RPMI7951 (cell line): ENCODE measurements at regions not wholly inside any gene's neighbourhood (a gene's known extent, or its start where the extent isn't known, plus 50 kb on each side); places are given as distances from the start of the nearest gene placed in this dataset.
"Not testable (repeated sequence)": the region's sequence is repeated elsewhere in the genome, so short reads cannot be mapped to it uniquely, and the experiment has no call there.

Experiments
- DNase-seq: peaks from one replicate; pipeline ENCODE4 v3.0.0-alpha.2; 2012; ENCODE audit warnings: low read depth

- DNase-seq = no peak
Observed at GRCh38 chr2:133879703-133880102, 311.4 kb upstream of the NCKAP5 start.

DNA sequence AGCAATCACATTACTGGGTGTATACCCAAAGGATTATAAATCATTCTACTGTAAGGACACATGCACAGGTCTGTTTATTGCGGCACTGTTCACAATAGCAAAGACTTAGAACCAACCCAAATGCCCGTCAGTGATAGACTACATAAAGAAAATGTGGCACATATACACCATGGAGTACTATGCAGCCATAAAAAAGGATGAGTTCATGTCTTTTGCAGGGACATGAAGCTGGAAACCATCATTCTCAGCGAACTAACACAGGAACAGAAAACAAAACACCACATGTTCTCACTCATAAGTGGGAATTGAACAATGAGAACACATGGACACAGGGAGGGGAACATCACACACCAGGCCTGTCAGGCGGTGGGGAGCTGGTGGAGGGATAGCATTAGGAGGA is 313.9 kb upstream of the NCKAP5 start:
- DNase-seq = not testable (repeated sequence)

- peak; percentile 26 for DNase-seq
Observed at GRCh38 chr2:133884739-133885381, 316.6 kb upstream of the NCKAP5 start.

GRCh38 chr2:133885847-133886246 is 317.6 kb upstream of the NCKAP5 start:
- DNase-seq = peak; percentile 47

DNA sequence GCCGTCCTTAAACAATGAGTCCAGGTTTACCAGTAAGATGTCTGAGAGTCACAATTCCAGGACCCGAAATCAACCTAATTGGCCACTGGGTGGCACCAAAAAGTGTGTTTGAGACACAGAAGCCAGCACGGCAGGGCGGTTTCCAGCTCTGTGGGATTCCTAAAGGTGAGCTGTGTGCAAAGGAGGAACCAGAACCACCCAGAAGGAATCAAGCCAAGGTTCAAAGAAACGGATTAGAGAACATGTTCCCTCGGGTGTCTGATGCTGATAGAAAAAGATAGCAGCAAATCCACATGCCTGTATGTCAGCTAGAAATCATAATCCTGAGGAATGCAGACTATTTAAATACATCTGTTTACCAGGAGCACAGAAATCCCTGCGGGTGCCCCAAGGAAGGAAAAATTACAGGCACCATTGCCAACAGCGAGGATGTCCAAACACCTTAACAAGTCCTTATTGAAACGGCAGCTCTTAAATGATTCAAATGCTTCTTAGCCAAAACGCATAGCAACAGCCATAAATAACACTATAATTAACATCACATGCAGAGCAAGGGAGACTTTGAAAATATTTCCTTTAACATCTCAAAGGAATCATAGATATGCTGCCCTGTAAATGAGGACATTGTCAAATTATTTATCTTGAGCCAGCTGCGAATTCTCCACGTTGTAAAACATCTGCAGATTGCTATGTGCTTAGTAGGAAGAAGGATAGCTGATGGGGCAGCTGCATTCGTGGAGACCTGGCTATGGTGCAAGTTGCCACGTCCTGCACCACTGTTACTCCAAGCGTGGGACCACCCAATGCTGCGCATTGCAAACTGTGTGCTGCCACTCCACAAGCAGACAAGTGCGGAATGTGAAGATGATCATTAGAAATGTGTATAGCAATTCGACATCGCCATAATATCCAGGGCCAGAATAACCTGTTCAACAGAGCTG is 318.7 kb upstream of the NCKAP5 start:
- peak; percentile 70 for DNase-seq

- DNase-seq = no peak
Observed at GRCh38 chr2:133887676-133888040, 319.4 kb upstream of the NCKAP5 start.

GRCh38 chr2:133888107-133888506 is 319.8 kb upstream of the NCKAP5 start:
- no peak for DNase-seq

GRCh38 chr2:133888621-133889219 is 320.5 kb upstream of the NCKAP5 start:
- no peak for DNase-seq

DNA sequence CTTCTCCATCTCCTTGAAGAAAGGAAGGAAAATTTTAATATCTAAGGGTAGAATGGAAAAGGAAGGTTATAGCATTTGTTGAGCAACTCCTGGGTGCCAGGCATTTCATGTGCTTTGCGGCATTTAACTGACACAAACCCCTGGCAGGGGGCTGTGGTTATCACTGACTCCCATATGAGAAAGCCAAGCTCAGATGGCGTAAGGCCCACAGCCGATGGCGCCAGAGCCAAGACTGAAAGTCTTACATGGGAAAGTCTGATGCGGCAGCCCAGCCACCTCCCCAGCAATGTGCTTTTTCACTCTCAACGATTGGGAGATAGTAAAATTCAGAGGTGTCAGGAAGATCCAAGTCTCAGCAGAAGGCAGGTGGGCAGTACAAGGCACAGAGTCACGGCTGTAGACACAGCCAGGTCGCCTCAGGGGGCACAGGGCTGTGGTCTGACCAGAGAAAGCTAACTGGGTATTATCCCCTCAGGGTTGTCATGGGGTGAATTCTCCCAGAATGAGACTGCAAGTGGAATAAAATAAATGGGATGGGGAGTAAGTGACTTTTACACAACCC is 324.2 kb upstream of the NCKAP5 start:
- DNase-seq = no peak

GRCh38 chr2:133894429-133894828 is 326.2 kb upstream of the NCKAP5 start:
- DNase-seq = no peak

GRCh38 chr2:133897838-133898237 is 329.6 kb upstream of the NCKAP5 start:
- not testable (repeated sequence) for DNase-seq

- no peak for DNase-seq
Observed at GRCh38 chr2:133900909-133901308, 332.6 kb upstream of the NCKAP5 start.

DNA sequence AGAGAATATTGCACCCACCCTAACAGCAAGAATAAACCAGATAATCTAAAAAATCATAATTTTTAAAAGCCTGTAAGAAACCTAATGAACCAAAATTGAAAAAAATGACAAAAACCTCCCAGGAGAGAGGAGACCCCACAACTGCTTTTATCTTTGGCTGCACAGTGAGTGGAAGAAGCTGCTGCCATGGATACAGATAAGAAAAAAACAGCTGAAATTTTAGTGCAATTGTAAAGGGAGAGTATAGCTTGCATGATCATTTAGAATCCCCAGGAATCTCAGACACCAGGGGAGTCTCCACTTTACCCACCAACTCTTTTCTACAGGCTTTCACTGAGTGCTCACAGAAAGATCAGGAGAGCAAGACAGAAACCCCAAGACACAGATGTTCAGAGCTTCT is 338.1 kb upstream of the NCKAP5 start:
- no peak for DNase-seq

- no peak for DNase-seq
Observed at GRCh38 chr2:133906926-133907325, 338.7 kb upstream of the NCKAP5 start.

- DNase-seq = no peak
Observed at GRCh38 chr2:133908171-133908570, 339.9 kb upstream of the NCKAP5 start.

DNA sequence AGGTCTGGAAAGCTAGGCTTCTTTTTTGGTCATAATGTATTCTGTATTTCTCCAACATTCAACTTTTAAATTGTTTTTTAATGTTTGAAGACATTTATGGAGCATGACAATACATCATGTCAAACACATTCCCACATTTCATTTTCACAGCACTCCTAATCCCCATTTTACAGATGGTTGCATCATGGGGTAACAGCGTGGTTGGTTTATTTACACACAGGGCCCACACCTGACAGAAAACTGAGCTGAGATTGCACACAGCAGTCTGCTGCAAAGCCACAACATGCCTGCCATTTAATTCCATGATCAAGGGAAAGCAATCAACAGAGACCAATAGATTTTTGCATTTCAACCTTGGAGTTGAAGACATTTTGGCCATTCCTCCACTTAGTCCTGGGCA is 335.7 kb upstream of the MGAT5 start:
- no peak for DNase-seq

- DNase-seq = no peak
Observed at GRCh38 chr2:133919285-133919684, 334.6 kb upstream of the MGAT5 start.

GRCh38 chr2:133927894-133928293 is 326.0 kb upstream of the MGAT5 start:
- no peak for DNase-seq

DNA sequence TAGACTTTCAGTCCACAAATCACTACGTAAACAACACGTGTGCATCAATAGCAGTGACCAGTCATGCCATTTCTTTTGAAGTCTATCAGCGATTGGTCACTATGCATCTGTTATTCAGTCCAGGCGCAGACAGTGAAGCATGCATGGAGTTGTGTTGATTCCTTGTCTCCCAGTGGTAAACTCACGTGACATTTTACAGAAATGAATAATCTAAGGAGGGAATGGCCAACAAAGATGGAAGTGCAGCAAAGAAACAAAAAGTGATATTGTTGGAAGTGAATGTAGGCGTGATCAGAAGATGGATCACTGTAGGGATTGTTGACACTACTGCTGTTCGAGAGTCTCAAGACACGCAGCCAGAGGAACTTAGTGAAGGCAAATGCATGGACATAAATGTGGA is 317.8 kb upstream of the MGAT5 start:
- peak; percentile 10 for DNase-seq

GRCh38 chr2:133936601-133937000 is 317.3 kb upstream of the MGAT5 start:
- peak; percentile 20 for DNase-seq

GRCh38 chr2:133937669-133938068 is 316.2 kb upstream of the MGAT5 start:
- no peak for DNase-seq

GRCh38 chr2:133940134-133940533 is 313.7 kb upstream of the MGAT5 start:
- no peak for DNase-seq

DNA sequence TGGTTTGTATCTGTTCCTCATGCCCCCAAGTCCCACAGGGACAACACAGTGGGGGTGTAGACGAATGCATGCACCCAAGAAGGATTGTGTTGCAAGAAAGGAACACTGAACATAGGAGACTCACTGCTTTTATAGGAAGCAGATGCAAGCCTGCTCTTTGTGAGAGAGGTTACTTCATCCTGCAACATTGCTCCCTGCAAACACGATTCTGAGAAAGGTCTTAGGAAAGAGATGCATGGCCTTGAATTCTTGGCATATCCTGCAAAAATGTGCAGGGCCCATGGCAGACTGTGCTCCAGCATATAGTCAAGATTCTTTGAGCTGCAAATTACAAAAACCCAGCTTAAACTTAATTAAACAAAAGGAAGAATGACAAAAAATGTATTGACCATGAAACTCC is 312.2 kb upstream of the MGAT5 start:
- no peak for DNase-seq
